Esophagus muscularis mucosa (tissue), 4 donors: ENCODE measurements at regions not wholly inside any gene's neighbourhood (a gene's known extent, or its start where the extent isn't known, plus 50 kb on each side); places are given as distances from the start of the nearest gene placed in this dataset.

Source experiments
- DNase-seq: peaks from one replicate; pipeline ENCODE4 v3.0.0-alpha.2; 2017; ENCODE audit errors: extremely low spot score
- H3K27ac ChIP-seq, 4 donors: fragments of 200-600 bp; sonication (generic); replicated peaks in 1 of 4; 1 replicate in 3 of 4; 2 replicates in 1 of 4; pipeline ENCODE4 v1.5.1; 2016 to 2019; ENCODE audit warnings: mild to moderate bottlenecking in 1 of 4
- H3K27me3 ChIP-seq, 4 donors: fragments of 200-600 bp; sonication (generic); one replicate each; pipeline versions ENCODE4 v1.5.1 to v1.6.0; 2016 to 2019
- H3K36me3 ChIP-seq, 4 donors: fragments of 200-600 bp; sonication (generic); one replicate each; pipeline ENCODE4 v1.5.1; 2016 to 2019
- H3K4me1 ChIP-seq, 4 donors: fragments of 200-600 bp; sonication (generic); one replicate each; pipeline ENCODE4 v1.5.1; 2016 to 2019
- H3K4me3 ChIP-seq, 4 donors: fragments of 200-600 bp; sonication (generic); 1 replicate in 2 of 4; 2 replicates in 2 of 4; pipeline ENCODE4 v1.5.1; 2016 to 2019; ENCODE audit warnings: mild to moderate bottlenecking in 4 of 4, moderate library complexity in 1 of 4
- H3K9me3 ChIP-seq, 4 donors: fragments of 200-600 bp; sonication (generic); 1 replicate in 3 of 4; 2 replicates in 1 of 4; pipeline ENCODE4 v1.5.1; 2016 to 2019
- EP300 ChIP-seq: sonication (generic); formaldehyde crosslinking; IDR thresholded peaks from one replicate; pipeline ENCODE4 v1.6.1; 2017; ENCODE audit warnings: antibody characterized with exemption
- POLR2A ChIP-seq: fragments of 450-650 bp; IDR thresholded peaks from one replicate; pipeline ENCODE4 v1.6.1; 2017; ENCODE audit warnings: antibody characterized with exemption, moderate library complexity, mild to moderate bottlenecking, low read depth
- POLR2AphosphoS5 ChIP-seq, 2 donors: sonication (generic); formaldehyde crosslinking; IDR thresholded peaks; one replicate each; pipeline ENCODE4 v1.6.1; 2017; ENCODE audit warnings: antibody characterized with exemption in 2 of 2
- WGBS: methylation state at CpG from one replicate; pipeline ENCODE4 v1.1.5; 2018; 5-methylcytosine and 5-hydroxymethylcytosine counted together
- intact Hi-C: fragments of 100-400 bp; cut with DNase I; formaldehyde crosslinking; loops from one replicate; pipeline ENCODE4 v1.15.1; 2023
- TF ChIP-seq, protein P1 (sequence below), 3 experiments: fragments of 200-600 bp in 2 of 3; fragments of 450-650 bp in 1 of 3; sonication (generic) in 2 of 3; IDR thresholded peaks; one replicate each; pipeline ENCODE4 v1.5.1; 2017 to 2019; ENCODE audit warnings: antibody characterized with exemption in 3 of 3, mild to moderate bottlenecking in 2 of 3, moderate library complexity in 1 of 3

DNA sequence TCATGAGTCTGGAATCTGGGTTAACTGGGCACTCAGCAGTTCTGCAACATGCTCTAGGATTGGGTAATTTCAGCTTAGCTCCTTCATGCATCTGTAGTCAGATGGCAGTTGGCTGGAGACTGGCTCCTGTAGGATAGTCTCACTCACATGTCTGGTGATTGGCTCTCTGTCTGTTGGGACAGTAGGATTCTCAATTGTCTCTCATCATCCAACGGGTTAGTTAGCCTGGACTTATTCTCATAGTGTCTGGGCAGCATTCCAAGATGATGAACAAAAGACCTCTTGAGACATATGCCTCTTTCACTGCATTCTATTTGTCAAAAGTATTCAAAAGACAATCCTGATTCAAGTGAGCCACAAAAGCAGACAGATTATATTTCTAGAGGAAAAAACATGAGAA lies 795.6 kb upstream of the GALNTL6 start:
- H3K4me1 ChIP-seq: no peaks in the 10 kb centered on the region
- DNase-seq: no peak
- H3K36me3 ChIP-seq: no peaks in the 10 kb centered on the region
- 0% methylated on average over 1 of the region's 1 CpG for WGBS
- no peak overlapping the region for H3K4me3 ChIP-seq
- H3K27ac ChIP-seq: no peak overlapping the region
- H3K9me3 ChIP-seq: no peaks in the 10 kb centered on the region
- no peak for TF ChIP-seq POLR2A
- TF ChIP-seq, protein P1, sequence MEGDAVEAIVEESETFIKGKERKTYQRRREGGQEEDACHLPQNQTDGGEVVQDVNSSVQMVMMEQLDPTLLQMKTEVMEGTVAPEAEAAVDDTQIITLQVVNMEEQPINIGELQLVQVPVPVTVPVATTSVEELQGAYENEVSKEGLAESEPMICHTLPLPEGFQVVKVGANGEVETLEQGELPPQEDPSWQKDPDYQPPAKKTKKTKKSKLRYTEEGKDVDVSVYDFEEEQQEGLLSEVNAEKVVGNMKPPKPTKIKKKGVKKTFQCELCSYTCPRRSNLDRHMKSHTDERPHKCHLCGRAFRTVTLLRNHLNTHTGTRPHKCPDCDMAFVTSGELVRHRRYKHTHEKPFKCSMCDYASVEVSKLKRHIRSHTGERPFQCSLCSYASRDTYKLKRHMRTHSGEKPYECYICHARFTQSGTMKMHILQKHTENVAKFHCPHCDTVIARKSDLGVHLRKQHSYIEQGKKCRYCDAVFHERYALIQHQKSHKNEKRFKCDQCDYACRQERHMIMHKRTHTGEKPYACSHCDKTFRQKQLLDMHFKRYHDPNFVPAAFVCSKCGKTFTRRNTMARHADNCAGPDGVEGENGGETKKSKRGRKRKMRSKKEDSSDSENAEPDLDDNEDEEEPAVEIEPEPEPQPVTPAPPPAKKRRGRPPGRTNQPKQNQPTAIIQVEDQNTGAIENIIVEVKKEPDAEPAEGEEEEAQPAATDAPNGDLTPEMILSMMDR (IDR thresholded peaks at IDR 0.05): no peak
- TF ChIP-seq POLR2AphosphoS5 (IDR thresholded peaks at IDR 0.05): no peak
- no peak for TF ChIP-seq EP300
- H3K27me3 ChIP-seq: no peaks in the 10 kb centered on the region
- intact Hi-C loops: no loop called here

DNA sequence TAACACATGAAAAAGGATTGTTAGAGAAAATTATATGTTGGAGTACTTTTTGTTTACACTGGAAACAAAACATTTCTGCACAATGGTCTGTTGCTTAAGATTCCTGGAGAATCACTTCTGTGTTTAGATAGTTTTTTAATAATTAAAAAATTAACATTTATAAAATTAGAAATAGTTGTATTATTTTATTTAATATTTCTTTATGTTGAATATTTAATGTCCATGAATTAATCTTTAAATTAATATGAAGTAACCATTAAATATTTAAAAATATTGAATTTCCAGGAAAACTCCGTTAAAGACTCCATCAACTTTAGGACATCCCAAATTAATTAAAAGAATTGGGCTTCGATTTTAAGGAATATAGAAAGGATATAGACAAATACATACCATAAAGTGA lies 797.1 kb upstream of the GALNTL6 start:
- no peaks in the 10 kb centered on the region for H3K9me3 ChIP-seq
- no peaks in the 10 kb centered on the region for H3K27me3 ChIP-seq
- no peak for DNase-seq
- intact Hi-C loops: no loop called here
- WGBS: 39% methylated on average over 2 of the region's 2 CpGs
- H3K27ac ChIP-seq: no peak overlapping the region
- no peaks in the 10 kb centered on the region for H3K36me3 ChIP-seq
- TF ChIP-seq, protein P1 (IDR thresholded peaks at IDR 0.05): no peak
- no peak for TF ChIP-seq POLR2AphosphoS5 (IDR thresholded peaks at IDR 0.05)
- TF ChIP-seq EP300: no peak
- no peak for TF ChIP-seq POLR2A
- no peak overlapping the region for H3K4me3 ChIP-seq
- no peaks in the 10 kb centered on the region for H3K4me1 ChIP-seq

DNA sequence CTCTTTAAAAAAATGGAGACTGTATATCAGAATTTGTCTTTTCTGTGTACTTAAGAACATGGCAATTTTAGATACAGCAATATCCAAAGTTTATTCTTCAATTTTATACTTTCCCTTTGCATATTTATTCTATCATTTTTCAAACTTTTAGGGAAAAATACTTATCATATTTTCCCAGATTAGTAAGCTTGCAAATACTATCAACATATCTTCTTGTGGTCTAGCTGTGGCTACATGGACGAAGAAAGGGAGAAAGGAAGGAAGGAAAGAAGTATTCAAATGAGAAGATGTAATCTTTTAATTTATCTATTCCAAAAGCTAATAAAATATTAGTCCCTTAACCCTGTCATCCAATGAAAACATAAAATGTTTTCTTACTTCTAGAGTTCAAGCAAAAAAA lies 797.8 kb upstream of the GALNTL6 start:
- no peak overlapping the region for H3K27ac ChIP-seq
- no peaks in the 10 kb centered on the region for H3K36me3 ChIP-seq
- no peaks in the 10 kb centered on the region for H3K9me3 ChIP-seq
- WGBS: 49% methylated on average over 1 of the region's 1 CpG
- TF ChIP-seq POLR2A: no peak
- TF ChIP-seq EP300: no peak
- no peak for TF ChIP-seq POLR2AphosphoS5 (IDR thresholded peaks at IDR 0.05)
- TF ChIP-seq, protein P1 (IDR thresholded peaks at IDR 0.05): no peak
- no peaks in the 10 kb centered on the region for H3K4me1 ChIP-seq
- H3K4me3 ChIP-seq: no peak overlapping the region
- no peaks in the 10 kb centered on the region for H3K27me3 ChIP-seq
- DNase-seq: no peak
- intact Hi-C loops: no loop called here

DNA sequence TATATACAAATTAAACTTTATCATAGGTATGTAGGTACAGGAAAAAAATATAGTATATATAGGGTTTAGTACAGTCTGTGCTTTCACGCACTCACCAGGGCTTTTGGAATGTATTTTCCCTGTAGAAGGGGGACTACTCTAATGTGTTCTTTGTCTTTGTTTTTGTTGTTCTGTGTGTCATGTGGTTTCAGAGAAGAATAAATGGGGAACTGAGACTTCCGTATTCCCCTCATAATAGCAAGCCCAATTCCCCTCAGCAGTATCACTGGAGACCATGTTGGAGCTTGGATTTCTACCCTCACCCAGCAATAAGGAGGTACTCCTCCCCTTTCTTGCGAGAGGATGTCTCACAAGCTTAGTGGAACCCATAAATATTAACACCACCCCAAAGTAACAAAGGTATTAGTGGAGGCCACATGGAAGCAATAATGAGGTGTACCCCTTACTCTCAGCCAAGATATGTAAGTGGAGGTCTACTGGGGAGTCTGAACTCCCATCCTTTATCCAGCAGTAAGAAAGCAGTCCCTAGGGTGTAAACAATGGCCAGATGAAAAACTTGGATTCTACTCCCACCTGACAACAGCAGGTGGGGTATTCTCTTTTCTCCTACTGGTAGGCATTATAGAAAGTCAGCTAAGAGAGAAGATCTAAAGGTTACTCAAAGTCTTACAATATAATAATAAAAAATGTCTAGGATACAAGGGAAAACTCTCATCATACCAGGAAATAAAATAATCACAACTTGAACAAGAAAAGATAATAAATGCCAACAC lies 805.4 kb upstream of the GALNTL6 start:
- intact Hi-C loops: no loop called here
- no peak for DNase-seq
- TF ChIP-seq POLR2A (no peak), POLR2AphosphoS5 (IDR thresholded peaks at IDR 0.05) (no peak), EP300 (no peak)
- TF ChIP-seq, protein P1 (IDR thresholded peaks at IDR 0.05): no peak
- Histone ChIP-seq H3K9me3 (no peaks in the 10 kb centered on the region), H3K27me3 (no peaks in the 10 kb centered on the region), H3K36me3 (no peaks in the 10 kb centered on the region), H3K4me3 (no peak overlapping the region), H3K4me1 (no peaks in the 10 kb centered on the region), H3K27ac (no peak overlapping the region)
- WGBS: 82% methylated on average over 3 of the region's 3 CpGs

DNA sequence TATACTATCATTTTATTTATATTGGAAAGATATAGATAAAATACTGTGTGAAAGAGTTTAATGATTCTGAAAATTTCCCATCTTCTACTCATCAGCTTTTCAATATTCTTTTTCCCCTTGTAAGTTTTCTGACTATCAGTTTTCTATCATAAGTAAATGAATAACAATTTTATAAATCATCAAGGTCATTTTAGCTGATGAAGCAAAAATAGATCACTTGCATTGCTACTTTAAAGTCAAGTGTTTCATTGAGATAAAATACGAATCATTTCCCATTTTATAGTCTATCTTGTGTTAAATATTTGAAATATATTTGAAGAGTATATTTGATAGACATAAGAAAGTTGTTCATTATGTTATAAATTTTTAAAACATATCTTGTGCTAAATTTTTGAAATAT lies 811.0 kb upstream of the GALNTL6 start:
- Histone ChIP-seq H3K27me3 (no peaks in the 10 kb centered on the region), H3K9me3 (no peaks in the 10 kb centered on the region), H3K27ac (no peak overlapping the region), H3K4me1 (no peaks in the 10 kb centered on the region), H3K36me3 (no peaks in the 10 kb centered on the region), H3K4me3 (no peak overlapping the region)
- no peak for TF ChIP-seq POLR2A
- TF ChIP-seq, protein P1 (IDR thresholded peaks at IDR 0.05): no peak
- TF ChIP-seq POLR2AphosphoS5 (IDR thresholded peaks at IDR 0.05): no peak
- no peak for TF ChIP-seq EP300
- intact Hi-C loops: no loop called here
- WGBS: 82% methylated on average over 1 of the region's 1 CpG
- no peak for DNase-seq
